22Rv1 (cell line): ENCODE measurements at regions not wholly inside any gene's neighbourhood (a gene's known extent, or its start where the extent isn't known, plus 50 kb on each side); places are given as distances from the start of the nearest gene placed in this dataset.

Experiments
- H3K27ac ChIP-seq: fragments of 450-650 bp; 2 replicates; pipeline ENCODE4 v1.5.1; 2017
- CTCF ChIP-seq: fragments of 450-650 bp; IDR thresholded peaks from 2 replicates; pipeline ENCODE4 v1.5.1; 2017; ENCODE audit warnings: mild to moderate bottlenecking
- ZFX ChIP-seq: fragments of 450-650 bp; IDR thresholded peaks from 2 replicates; pipeline ENCODE4 v1.6.1; 2017; ENCODE audit warnings: antibody characterized with exemption, borderline replicate concordance

- H3K27ac ChIP-seq, result no peak overlapping the region
- TF ChIP-seq ZFX, result no peak
- TF ChIP-seq CTCF, result no peak
Observed at GRCh38 chr6:88321306-88321705, 155.2 kb upstream of the CNR1 start.

DNA sequence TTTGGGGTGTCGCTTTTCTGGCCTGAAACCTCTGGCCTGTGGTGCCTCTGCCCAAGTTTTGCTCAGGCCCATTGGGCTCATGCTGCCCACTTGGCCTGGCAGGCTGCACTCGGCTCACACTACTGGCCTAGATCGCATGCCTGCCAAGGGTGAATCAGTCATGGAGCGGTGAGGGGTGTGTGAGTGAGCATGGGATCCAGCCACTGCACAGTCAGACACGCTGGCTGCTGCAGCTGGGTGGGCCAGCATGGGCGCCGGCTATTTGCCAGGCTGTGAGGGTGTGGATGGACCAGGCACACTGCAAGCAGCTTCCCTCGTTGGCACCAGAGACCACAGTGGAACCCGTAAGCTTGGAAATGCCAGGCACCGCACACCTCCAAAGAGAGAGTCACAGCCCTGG is 145.4 kb upstream of the CNR1 start:
- H3K27ac ChIP-seq, result no peak overlapping the region
- no peak for TF ChIP-seq ZFX
- no peak for TF ChIP-seq CTCF

- TF ChIP-seq ZFX (no peak), CTCF (no peak)
- H3K27ac ChIP-seq, result no peak overlapping the region
Observed at GRCh38 chr6:88304520-88304919, 138.4 kb upstream of the CNR1 start.

GRCh38 chr6:88302769-88303225 is 136.7 kb upstream of the CNR1 start:
- H3K27ac ChIP-seq, result no peak overlapping the region
- no peak for TF ChIP-seq CTCF
- TF ChIP-seq ZFX, result no peak

GRCh38 chr6:88301888-88302768 is 136.0 kb upstream of the CNR1 start:
- TF ChIP-seq CTCF, result no peak
- TF ChIP-seq ZFX, result no peak
- no peak overlapping the region for H3K27ac ChIP-seq

- TF ChIP-seq ZFX, result no peak
Observed at GRCh38 chr6:88301256-88301655, 135.1 kb upstream of the CNR1 start.

DNA sequence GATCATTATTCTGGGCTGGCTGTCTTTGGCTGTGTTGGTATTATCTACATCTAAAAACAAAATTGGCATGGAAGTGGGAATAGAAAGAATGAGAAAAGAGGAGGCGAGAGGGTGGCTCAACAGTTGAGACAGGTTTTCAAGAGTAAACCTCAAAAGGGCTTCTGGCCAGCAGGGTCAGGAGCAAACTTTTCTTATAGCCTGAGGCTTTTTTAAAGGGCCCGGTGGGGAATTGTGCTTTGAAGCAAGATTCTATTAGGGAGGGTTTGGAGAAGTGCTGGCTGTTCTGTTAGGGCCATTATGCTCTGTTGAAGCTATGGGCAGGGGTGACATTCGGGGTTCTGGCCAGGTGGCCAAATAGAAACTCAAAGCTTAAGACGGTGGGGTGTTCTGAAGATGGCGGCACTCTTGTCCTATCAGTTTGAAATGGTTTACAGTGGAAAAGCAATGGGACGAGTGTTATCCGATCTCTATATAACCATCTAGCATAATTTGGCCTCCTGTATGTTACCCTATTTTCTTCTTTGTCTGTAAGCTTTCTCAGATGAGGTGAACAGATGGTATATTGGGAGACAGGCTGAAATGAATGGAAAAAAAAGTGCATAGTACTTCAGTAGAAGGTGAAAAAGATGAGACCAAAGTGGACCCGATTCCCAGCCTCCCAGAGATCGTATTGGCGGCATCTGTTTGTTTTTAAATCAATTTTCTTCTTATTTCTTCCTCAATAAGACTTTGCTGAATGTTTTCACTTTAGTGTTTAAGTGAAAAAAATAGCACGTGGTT is 132.1 kb upstream of the CNR1 start:
- no peak overlapping the region for H3K27ac ChIP-seq
- TF ChIP-seq ZFX, result no peak
- TF ChIP-seq CTCF, result no peak

More at GRCh38 chr6:88301256-88301655, 135.1 kb upstream of the CNR1 start:
- no peak overlapping the region for H3K27ac ChIP-seq
